Stimulated activated CD4-positive, alpha-beta T cell treated with anti-CD3 and anti-CD28 coated beads, Interleukin-2, amount 100 ng/mL, for 48 hours (primary cell): ENCODE measurements at regions not wholly inside any gene's neighbourhood (a gene's known extent, or its start where the extent isn't known, plus 50 kb on each side); places are given as distances from the start of the nearest gene placed in this dataset.

ENCODE experiments used
- DNase-seq, 2 donors: peaks; one replicate each; pipeline ENCODE4 v3.0.0-alpha.2; 2020

- DNase-seq, result no peak
Measured at GRCh38 chr1:188240772-188241406, 1412.1 kb downstream of the PLA2G4A start.

- no peak for DNase-seq
Measured at GRCh38 chr1:188241629-188242028, 1412.9 kb downstream of the PLA2G4A start.

DNA sequence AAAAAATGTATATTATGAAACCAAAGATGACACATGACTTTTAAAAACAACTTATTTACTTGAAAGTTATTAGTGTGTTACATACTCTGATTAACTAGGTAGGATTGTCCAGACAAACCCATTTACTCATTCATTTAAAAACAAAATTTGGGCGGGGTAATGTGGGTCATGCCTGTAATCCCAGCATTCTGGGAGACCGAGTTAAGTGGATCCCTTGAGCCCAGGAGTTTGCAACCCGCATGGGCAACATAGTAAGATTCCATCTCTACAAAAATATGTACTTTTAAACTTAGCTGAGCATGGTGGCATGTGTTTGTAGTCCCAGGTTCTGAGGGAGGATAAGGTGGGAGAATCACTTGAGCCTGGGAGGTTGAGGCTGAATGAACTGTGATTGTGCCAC, 1414.7 kb downstream of the PLA2G4A start:
- DNase-seq, result no peak

GRCh38 chr1:188244681-188245080, 1415.9 kb downstream of the PLA2G4A start:
- DNase-seq, result no peak

DNA sequence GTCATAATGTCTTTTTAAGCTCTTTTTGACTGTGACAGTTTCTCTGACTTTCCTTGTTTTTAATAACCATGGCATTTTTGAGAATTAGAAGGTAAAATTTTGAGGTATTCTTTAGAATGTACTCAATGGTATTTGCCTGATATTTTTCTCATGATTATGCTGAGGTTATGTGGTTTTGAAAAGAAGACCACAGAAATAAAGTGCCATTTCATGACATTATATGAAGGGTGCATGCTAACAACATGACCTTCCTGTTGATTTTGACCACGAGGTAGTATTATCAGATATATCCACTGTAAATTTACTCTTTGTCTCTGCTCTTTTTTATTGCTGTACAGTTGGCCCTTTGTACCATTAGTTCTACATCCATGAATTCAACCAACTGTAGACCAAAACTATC, 1418.5 kb downstream of the PLA2G4A start:
- DNase-seq, result no peak

DNA sequence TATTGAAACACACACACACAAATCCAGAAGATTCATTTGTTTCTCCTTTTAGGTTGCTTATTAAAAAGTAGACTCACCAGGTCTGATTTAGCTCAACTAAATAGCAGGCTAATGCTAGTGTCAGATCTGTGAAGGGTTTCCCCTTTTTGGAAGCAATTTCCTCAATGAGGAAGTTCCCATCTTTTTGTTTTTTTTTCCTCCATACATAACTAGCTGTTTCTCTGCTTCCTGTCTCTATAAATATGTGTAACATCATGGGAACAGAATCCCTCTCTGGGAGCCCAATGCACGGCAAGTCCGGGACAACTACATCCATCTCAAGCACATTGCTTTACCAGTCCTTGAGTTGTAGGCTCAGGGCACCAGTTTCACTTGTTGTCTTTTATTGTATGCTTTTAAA, 1421.1 kb downstream of the PLA2G4A start:
- no peak for DNase-seq

DNA sequence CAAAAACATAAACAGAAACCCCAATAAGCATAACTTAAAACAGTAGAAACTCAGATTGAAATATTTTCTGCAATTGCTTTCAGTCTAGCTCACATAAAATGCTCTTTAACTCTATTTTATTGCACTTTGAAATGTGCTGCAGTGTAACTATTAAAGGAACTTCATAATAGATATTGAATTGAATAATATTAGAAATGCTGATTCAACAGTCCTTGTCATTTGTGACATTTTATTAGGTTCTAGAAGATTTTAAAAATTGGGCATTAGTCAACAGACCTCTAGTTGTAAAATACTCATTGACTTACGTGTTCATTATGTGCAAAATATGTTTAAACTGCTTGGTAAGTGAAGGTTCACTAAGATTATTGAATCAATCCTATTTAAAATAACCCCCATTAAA, 1422.3 kb downstream of the PLA2G4A start:
- DNase-seq, result no peak

DNA sequence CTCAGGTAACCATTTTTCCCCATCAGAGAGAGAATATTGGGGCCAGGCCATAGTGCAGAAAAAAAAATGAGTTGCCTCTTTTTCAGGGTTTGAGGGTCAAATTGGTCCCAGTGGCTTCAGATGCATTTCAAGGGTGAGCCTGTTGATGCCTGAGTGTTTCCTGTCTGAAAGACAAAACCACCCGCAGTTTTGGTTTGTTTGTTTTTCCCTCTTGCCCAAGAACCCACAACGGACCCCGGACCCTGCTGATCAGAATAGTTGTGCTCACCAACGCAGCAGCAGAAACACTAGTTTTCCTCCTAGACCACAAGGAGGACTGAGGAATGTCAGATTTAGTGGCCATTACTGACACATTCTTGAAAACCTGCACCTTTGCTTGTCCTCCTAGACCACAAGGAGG, 1433.1 kb downstream of the PLA2G4A start:
- no peak for DNase-seq

GRCh38 chr1:188269956-188270355, 1441.2 kb downstream of the PLA2G4A start:
- DNase-seq, result no peak

GRCh38 chr1:188270497-188270896, 1441.7 kb downstream of the PLA2G4A start:
- DNase-seq, result no peak

- DNase-seq, result no peak
Measured at GRCh38 chr1:188277771-188278170, 1449.0 kb downstream of the PLA2G4A start.

DNA sequence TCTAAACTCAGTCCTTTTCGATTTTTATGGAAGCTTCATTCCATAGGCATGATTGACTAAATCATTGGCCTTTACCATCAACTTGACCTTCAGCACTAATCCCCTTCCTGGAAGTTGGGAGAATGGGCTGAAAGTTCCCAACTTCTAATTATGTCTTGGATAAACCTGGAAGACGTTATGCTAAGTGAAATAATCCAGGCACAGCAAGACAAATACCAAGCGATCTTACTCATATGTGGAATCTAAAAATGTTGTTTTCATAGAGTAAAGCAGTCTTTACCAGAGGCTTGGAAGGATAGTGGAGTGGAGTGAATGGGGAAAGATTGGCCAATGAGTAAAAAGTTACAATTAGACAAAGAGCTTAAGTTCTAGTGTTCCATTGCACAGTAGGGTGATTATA, 1453.2 kb downstream of the PLA2G4A start:
- DNase-seq, result no peak

DNA sequence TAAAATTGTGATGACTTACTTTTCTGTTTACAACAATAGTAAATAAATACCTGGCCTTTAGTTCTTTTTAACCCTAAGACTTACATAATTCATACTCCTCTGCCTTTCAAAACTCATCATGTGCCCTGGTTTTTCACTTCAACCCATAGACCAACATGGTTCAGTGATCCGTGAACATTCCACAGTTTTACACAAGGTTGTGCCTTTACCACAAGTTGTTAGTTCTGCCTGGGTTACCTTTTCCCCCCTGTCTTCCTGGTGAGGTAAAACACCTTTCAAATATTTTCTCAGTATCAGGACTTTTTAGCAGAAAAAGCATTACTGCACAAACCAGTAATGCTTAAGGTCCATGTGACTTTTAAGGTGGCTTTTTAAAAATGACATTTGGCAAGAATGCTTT, 1466.4 kb downstream of the PLA2G4A start:
- DNase-seq, result no peak

- DNase-seq, result no peak
Measured at GRCh38 chr1:188302746-188303145, 1474.0 kb downstream of the PLA2G4A start.

DNA sequence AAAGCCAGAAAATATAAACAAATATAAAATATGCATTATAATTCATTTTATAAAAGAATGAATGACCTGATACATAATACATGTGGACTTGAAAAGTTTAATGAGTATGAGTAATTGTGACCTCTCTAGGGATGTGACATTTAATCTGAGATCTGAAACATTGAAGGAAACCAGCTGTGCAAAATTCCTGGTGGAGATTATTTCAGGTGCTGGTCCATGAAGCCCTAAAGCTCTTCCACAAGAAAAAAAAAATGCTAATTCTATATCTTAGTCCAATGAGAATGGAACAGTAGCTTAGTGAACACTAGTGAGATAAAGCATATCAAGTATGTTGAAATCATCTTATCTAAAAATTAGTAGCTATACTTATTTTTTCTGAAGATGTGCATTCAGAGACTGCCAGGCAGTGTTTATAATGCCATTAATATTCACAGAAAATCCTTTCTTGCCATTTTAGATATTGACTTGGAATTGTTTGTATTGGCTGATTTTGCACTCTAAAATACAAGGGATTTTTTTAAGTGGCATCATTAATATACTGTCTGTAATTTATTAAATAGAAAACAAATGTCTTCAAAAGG, 1485.9 kb downstream of the PLA2G4A start:
- no peak for DNase-seq

DNA sequence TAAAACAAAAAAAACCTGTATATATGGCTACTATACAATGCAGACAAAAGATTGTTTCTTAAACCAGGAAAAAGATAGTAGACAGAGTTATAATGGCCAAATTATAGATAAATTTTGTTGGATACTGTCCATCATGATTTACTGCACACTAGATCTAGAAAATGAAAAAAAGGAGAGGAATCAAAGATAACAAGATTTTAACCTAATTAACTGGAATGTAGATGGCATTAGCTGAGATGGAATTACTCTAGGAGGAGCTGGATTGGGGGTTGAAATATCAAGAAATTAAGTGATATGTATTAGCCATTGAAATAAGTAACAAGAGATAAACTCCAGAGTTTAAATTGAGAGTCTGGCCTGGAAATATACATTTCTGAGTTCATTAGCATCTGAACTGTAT, 1489.1 kb downstream of the PLA2G4A start:
- no peak for DNase-seq

GRCh38 chr1:188325211-188325610, 1496.5 kb downstream of the PLA2G4A start:
- no peak for DNase-seq

DNA sequence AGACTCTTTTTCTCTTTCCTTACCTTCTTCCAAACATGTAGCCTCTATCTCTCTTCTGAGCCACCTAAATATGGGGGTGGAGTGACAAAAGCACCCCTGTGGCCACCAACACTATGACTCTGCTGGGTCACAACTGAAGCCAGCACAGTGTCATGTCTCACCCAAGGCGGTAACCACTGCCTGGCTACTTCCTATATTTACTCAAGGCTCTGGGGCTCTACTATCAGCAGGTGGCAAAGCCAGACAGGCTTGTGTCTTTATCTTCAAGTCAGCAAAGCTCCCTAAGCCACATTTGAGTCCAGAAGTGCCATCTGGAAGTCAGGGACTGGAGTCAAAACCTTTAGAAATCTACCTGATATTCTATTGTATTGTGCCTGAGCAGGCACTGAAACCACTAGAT, 1515.2 kb downstream of the PLA2G4A start:
- no peak for DNase-seq

- no peak for DNase-seq
Measured at GRCh38 chr1:188350104-188350503, 1521.4 kb downstream of the PLA2G4A start.

DNA sequence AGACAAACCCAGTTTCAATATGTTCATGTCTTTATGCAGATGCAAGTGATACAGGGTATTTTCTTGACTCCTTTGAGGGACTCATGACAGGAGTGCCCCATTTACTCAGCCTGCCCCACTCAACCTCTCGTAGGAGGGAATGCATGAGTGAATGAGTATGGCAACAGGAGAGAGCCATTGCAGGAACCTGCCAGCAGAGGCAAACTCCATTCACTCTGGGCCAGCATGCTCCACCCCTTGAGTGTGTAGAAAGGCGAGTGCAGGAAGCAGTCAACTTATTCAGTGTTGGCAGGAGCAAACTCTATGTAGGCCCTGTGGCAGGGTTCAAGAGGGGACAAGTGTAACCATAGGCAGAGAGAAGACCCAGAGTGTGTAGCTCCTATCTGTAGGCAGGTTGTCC, 1526.3 kb downstream of the PLA2G4A start:
- DNase-seq, result no peak

DNA sequence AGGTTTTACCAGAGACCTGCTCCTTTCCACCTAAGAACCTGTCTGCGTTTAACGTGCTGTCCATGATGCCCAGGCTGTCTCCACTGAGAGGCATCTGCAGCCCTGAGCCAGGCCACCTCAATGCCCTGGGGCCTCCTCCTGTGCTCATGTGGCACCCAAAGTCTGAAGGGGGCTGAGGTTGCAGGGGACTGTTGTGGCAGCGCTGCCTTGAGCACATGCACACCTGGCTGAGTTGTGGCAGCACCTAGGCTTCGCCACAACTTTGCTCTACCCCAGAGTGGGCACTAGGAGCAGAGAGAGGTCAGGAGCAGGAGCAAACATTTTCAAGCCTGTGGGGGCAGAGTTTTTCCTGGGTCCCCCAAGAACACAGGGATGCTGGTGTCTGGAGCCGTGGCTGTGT, 1527.1 kb downstream of the PLA2G4A start:
- no peak for DNase-seq

GRCh38 chr1:188359315-188359714, 1530.6 kb downstream of the PLA2G4A start:
- no peak for DNase-seq

- no peak for DNase-seq
Measured at GRCh38 chr1:188363943-188364342, 1535.2 kb downstream of the PLA2G4A start.

GRCh38 chr1:188364927-188365449, 1536.2 kb downstream of the PLA2G4A start:
- no peak for DNase-seq

DNA sequence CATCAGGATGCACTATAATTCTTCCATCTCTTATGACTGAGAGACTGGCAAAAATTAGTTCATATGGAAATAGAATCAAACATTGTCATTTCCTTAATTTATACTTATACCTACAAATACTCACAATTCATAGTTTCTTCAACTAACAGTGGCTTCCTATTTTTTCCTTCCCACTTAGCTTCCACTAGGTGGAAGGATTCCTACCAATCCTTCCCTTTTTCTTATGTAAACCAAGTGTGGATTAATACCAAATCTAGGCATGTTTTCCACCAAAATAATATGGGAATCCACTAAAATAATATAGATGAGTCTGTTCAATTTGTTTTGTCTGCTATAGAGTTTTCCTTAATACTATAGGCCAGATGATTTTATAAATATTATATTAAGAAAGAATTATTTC, 1537.1 kb downstream of the PLA2G4A start:
- no peak for DNase-seq
